ENCODE measurements at regions not wholly inside any gene's neighbourhood (a gene's known extent, or its start where the extent isn't known, plus 50 kb on each side); places are given as distances from the start of the nearest gene placed in this dataset.
A peak's percentile ranks its signal among the peaks of the same experiment; 100 is the strongest.

DNA sequence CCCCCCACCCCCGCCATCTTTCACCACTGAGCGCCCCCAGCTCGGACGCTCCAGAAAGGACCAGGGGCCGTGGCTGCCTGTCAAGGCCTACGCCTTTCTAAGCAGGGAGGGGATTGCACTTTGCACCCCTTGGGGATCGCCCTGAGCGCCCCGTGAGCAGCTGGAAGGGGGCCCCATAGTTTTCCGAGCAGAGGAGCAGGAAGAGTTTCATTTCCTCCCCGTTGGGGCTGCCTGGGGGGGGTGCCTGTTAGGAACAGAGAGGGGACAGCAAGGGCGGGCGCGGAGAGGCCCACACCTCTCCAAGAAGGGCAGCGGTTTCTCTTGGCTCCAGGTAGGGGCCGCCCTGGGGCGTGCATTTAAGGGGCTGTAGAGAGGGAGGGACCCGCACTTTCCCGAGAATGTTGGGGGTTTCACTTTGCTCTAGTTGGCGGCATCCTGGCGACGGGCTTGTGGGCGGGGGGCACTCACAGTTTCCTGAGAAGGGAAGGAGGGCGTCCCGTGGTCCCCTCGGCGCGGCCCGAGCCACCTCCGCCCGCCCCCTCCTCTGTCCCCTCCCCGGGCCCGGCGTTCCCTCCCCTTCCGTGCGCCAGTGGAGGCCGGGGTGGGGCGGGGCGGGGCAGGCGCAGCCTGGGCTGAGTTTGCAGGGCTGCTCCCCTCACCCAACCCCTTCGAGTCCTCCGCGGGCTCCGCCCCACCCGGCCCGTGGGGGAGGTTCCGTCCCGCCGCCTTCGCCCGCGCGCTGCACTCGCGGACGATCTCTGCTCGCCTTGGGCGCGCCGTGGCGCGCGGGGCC lies 82.3 kb upstream of the CD99 start:
- no peak for TF ChIP-seq EZH2 (IDR thresholded peaks at IDR 0.05; ENCODE audit: borderline replicate concordance, control insufficient read depth, low read depth, low read length)
- TF ChIP-seq, protein P1, sequence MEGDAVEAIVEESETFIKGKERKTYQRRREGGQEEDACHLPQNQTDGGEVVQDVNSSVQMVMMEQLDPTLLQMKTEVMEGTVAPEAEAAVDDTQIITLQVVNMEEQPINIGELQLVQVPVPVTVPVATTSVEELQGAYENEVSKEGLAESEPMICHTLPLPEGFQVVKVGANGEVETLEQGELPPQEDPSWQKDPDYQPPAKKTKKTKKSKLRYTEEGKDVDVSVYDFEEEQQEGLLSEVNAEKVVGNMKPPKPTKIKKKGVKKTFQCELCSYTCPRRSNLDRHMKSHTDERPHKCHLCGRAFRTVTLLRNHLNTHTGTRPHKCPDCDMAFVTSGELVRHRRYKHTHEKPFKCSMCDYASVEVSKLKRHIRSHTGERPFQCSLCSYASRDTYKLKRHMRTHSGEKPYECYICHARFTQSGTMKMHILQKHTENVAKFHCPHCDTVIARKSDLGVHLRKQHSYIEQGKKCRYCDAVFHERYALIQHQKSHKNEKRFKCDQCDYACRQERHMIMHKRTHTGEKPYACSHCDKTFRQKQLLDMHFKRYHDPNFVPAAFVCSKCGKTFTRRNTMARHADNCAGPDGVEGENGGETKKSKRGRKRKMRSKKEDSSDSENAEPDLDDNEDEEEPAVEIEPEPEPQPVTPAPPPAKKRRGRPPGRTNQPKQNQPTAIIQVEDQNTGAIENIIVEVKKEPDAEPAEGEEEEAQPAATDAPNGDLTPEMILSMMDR (IDR thresholded peaks at IDR 0.05 in 2 of 3, conservative IDR thresholded peaks at IDR 0.05 in 1 of 3; ENCODE audit: control insufficient read depth in 2 of 3, extremely low read depth in 1 of 3, insufficient read depth in 1 of 3, low read depth in 3 of 3, low read length in 3 of 3), result no peak
- no peak for TF ChIP-seq CBX5 (IDR thresholded peaks at IDR 0.05; ENCODE audit: low read depth)
- TF ChIP-seq, protein P2, sequence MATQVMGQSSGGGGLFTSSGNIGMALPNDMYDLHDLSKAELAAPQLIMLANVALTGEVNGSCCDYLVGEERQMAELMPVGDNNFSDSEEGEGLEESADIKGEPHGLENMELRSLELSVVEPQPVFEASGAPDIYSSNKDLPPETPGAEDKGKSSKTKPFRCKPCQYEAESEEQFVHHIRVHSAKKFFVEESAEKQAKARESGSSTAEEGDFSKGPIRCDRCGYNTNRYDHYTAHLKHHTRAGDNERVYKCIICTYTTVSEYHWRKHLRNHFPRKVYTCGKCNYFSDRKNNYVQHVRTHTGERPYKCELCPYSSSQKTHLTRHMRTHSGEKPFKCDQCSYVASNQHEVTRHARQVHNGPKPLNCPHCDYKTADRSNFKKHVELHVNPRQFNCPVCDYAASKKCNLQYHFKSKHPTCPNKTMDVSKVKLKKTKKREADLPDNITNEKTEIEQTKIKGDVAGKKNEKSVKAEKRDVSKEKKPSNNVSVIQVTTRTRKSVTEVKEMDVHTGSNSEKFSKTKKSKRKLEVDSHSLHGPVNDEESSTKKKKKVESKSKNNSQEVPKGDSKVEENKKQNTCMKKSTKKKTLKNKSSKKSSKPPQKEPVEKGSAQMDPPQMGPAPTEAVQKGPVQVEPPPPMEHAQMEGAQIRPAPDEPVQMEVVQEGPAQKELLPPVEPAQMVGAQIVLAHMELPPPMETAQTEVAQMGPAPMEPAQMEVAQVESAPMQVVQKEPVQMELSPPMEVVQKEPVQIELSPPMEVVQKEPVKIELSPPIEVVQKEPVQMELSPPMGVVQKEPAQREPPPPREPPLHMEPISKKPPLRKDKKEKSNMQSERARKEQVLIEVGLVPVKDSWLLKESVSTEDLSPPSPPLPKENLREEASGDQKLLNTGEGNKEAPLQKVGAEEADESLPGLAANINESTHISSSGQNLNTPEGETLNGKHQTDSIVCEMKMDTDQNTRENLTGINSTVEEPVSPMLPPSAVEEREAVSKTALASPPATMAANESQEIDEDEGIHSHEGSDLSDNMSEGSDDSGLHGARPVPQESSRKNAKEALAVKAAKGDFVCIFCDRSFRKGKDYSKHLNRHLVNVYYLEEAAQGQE (IDR thresholded peaks at IDR 0.05; ENCODE audit: low read depth, low read length), result no peak
- no peak for TF ChIP-seq ZNF207 (IDR thresholded peaks at IDR 0.05; ENCODE audit: borderline replicate concordance)
- peak; percentile 46; the same call in 1 of the 2 replicates for TF ChIP-seq POLR2AphosphoS5 (IDR thresholded peaks at IDR 0.05; ENCODE audit: low read length)
- TF ChIP-seq POLR2A (IDR thresholded peaks at IDR 0.05; ENCODE audit: low read depth, low read length), result peak; percentile 82
- TF ChIP-seq HDAC6 (IDR thresholded peaks at IDR 0.05; ENCODE audit: unreplicated experiment), result no peak
- TF ChIP-seq EP300 (IDR thresholded peaks at IDR 0.05; ENCODE audit: borderline replicate concordance in 1 of 2, control insufficient read depth in 1 of 2, low read depth in 2 of 2, low read length in 2 of 2), result no peak
- peak; percentile 51; the same call in 1 of the 2 replicates for TF ChIP-seq TAF1 (IDR thresholded peaks at IDR 0.05; ENCODE audit: borderline replicate concordance, low read depth, low read length)
- TF ChIP-seq, protein P3, sequence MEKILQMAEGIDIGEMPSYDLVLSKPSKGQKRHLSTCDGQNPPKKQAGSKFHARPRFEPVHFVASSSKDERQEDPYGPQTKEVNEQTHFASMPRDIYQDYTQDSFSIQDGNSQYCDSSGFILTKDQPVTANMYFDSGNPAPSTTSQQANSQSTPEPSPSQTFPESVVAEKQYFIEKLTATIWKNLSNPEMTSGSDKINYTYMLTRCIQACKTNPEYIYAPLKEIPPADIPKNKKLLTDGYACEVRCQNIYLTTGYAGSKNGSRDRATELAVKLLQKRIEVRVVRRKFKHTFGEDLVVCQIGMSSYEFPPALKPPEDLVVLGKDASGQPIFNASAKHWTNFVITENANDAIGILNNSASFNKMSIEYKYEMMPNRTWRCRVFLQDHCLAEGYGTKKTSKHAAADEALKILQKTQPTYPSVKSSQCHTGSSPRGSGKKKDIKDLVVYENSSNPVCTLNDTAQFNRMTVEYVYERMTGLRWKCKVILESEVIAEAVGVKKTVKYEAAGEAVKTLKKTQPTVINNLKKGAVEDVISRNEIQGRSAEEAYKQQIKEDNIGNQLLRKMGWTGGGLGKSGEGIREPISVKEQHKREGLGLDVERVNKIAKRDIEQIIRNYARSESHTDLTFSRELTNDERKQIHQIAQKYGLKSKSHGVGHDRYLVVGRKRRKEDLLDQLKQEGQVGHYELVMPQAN (conservative IDR thresholded peaks at IDR 0.05), result no peak
- TF ChIP-seq RFX5 (IDR thresholded peaks at IDR 0.05; ENCODE audit: low read depth, low read length), result no peak
- TF ChIP-seq, protein P4, sequence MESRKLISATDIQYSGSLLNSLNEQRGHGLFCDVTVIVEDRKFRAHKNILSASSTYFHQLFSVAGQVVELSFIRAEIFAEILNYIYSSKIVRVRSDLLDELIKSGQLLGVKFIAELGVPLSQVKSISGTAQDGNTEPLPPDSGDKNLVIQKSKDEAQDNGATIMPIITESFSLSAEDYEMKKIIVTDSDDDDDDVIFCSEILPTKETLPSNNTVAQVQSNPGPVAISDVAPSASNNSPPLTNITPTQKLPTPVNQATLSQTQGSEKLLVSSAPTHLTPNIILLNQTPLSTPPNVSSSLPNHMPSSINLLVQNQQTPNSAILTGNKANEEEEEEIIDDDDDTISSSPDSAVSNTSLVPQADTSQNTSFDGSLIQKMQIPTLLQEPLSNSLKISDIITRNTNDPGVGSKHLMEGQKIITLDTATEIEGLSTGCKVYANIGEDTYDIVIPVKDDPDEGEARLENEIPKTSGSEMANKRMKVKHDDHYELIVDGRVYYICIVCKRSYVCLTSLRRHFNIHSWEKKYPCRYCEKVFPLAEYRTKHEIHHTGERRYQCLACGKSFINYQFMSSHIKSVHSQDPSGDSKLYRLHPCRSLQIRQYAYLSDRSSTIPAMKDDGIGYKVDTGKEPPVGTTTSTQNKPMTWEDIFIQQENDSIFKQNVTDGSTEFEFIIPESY (IDR thresholded peaks at IDR 0.05), result no peak
- TF ChIP-seq, protein P5, sequence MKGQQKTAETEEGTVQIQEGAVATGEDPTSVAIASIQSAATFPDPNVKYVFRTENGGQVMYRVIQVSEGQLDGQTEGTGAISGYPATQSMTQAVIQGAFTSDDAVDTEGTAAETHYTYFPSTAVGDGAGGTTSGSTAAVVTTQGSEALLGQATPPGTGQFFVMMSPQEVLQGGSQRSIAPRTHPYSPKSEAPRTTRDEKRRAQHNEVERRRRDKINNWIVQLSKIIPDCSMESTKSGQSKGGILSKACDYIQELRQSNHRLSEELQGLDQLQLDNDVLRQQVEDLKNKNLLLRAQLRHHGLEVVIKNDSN (IDR thresholded peaks at IDR 0.05; ENCODE audit: borderline replicate concordance, extremely low read length, insufficient read depth, low read depth, low read length), result no peak

Data from GM12878 (cell line).